OCI-LY7 (cell line): ENCODE measurements at regions not wholly inside any gene's neighbourhood (a gene's known extent, or its start where the extent isn't known, plus 50 kb on each side); places are given as distances from the start of the nearest gene placed in this dataset.

Source experiments
- BruUV-seq: library from RNA; stranded (reverse); fragments of 400-500 nt; replicated peaks from 2 replicates; lab custom pipeline; 2021; lab: Mats Ljungman, UMichigan
- CTCF ChIA-PET: fragments of 300-600 bp; sonication (Branson Sonifier 250); formaldehyde crosslinking; loops from one replicate; lab custom pipeline; 2022; ENCODE audit warnings: antibody characterized with exemption; ENCODE audit not compliant: unreplicated experiment; lab: Charles Lee
- POLR2A ChIA-PET: fragments of 300-600 bp; sonication (Branson Sonifier 250); formaldehyde crosslinking; loops from one replicate; lab custom pipeline; 2022; ENCODE audit warnings: antibody characterized with exemption; lab: Charles Lee
- DNase-seq: peaks from one replicate; pipeline ENCODE4 v3.0.0-alpha.2; 2015; ENCODE audit warnings: low spot score
- H2AFZ ChIP-seq: fragments of 200-600 bp; sonication (generic), shearing (Covaris generic); 2 replicates; pipeline ENCODE4 v1.6.1; 2014; ENCODE audit warnings: mild to moderate bottlenecking, antibody characterized with exemption, low read length, moderate library complexity
- H3K27ac ChIP-seq: fragments of 200-600 bp; sonication (generic); 2 replicates; pipeline ENCODE4 v1.5.1; 2014; ENCODE audit warnings: mixed run types, low read depth, mild to moderate bottlenecking, moderate library complexity, low read length, inconsistent platforms; ENCODE audit not compliant: poor library complexity, severe bottlenecking
- H3K36me3 ChIP-seq: fragments of 200-600 bp; sonication (generic); 2 replicates; pipeline ENCODE4 v1.6.1; 2014; ENCODE audit warnings: mild to moderate bottlenecking, antibody characterized with exemption, low read length, moderate library complexity, mixed read lengths; ENCODE audit not compliant: insufficient read depth
- H3K4me1 ChIP-seq: fragments of 200-600 bp; sonication (generic); 2 replicates; pipeline ENCODE4 v1.5.1; 2014; ENCODE audit warnings: mild to moderate bottlenecking, low read length; ENCODE audit not compliant: insufficient read depth, poor library complexity, severe bottlenecking
- H3K4me2 ChIP-seq: fragments of 200-600 bp; sonication (generic); 2 replicates; pipeline ENCODE4 v1.6.1; 2014; ENCODE audit warnings: mild to moderate bottlenecking, low read length
- H3K4me3 ChIP-seq: fragments of 200-600 bp; sonication (generic); 2 replicates; pipeline ENCODE4 v1.5.1; 2014; ENCODE audit warnings: mild to moderate bottlenecking, low read depth, low read length; ENCODE audit not compliant: poor library complexity, severe bottlenecking
- H3K79me2 ChIP-seq: fragments of 200-600 bp; sonication (generic); 2 replicates; pipeline ENCODE4 v1.6.1; 2016; ENCODE audit warnings: low read depth, mild to moderate bottlenecking, low read length, moderate library complexity, mixed read lengths; ENCODE audit not compliant: insufficient read depth
- H3K9me2 ChIP-seq: fragments of 200-600 bp; sonication (generic); 2 replicates; pipeline ENCODE4 v1.6.1; 2016; ENCODE audit warnings: mild to moderate bottlenecking, low read length, mixed read lengths; ENCODE audit not compliant: insufficient read depth
- H3K9me3 ChIP-seq: fragments of 200-600 bp; sonication (generic); 2 replicates; pipeline ENCODE4 v1.6.1; 2014; ENCODE audit warnings: mild to moderate bottlenecking, mixed run types, low read length, mixed read lengths
- H4K20me1 ChIP-seq: fragments of 200-600 bp; sonication (generic); 2 replicates; pipeline ENCODE4 v1.6.1; 2014; ENCODE audit warnings: mild to moderate bottlenecking, antibody characterized with exemption, low read length, moderate library complexity, mixed read lengths; ENCODE audit not compliant: insufficient read depth
- CTCF ChIP-seq: fragments of 200-600 bp; sonication (generic); conservative IDR thresholded peaks from 2 replicates; pipeline ENCODE4 v1.5.1; 2014; ENCODE audit warnings: mild to moderate bottlenecking, antibody characterized with exemption, low read length, moderate library complexity, mixed read lengths
- EZH2phosphoT487 ChIP-seq: fragments of 200-600 bp; sonication (generic); IDR thresholded peaks from 2 replicates; pipeline ENCODE4 v1.6.1; 2018; ENCODE audit warnings: low read depth, borderline replicate concordance, mild to moderate bottlenecking, mixed run types, antibody characterized with exemption, low read length, moderate library complexity, mixed read lengths
- intact Hi-C: fragments of 100-400 bp; cut with micrococcal nuclease; formaldehyde crosslinking; loops from one replicate; pipeline ENCODE4 v1.10.0; 2022; ENCODE audit not compliant: unreplicated experiment

GRCh38 chrX:150201391-150201790 lies 161.7 kb upstream of the MAMLD1 start:
- H3K9me3 ChIP-seq = no peaks in the 10 kb centered on the region
- intact Hi-C loops = no loop called here
- CTCF ChIA-PET = no interaction called here

GRCh38 chrX:150201841-150202240 lies 161.3 kb upstream of the MAMLD1 start:
- no peaks in the 10 kb centered on the region for H3K9me2 ChIP-seq
- H3K36me3 ChIP-seq = no peaks in the 10 kb centered on the region
- no peaks in the 10 kb centered on the region for H4K20me1 ChIP-seq
- no peaks in the 10 kb centered on the region for H3K79me2 ChIP-seq
- POLR2A ChIA-PET = no interaction called here
- H3K27ac ChIP-seq = no peak overlapping the region
- no peaks in the 10 kb centered on the region for H3K4me1 ChIP-seq
- no TSS peak for BruUV-seq
- CTCF ChIA-PET = no interaction called here
- H3K9me3 ChIP-seq = no peaks in the 10 kb centered on the region
- H2AFZ ChIP-seq = no peak overlapping the region
- no peak for TF ChIP-seq EZH2phosphoT487
- TF ChIP-seq CTCF = no peak
- intact Hi-C loops = no loop called here
- DNase-seq = no peak
- H3K4me2 ChIP-seq = no peak overlapping the region
- no peak overlapping the region for H3K4me3 ChIP-seq

More at GRCh38 chrX:150201391-150201790, 161.7 kb upstream of the MAMLD1 start:
- Histone ChIP-seq H3K27ac (no peak overlapping the region), H3K36me3 (no peaks in the 10 kb centered on the region), H3K4me1 (no peaks in the 10 kb centered on the region), H4K20me1 (no peaks in the 10 kb centered on the region), H3K9me2 (no peaks in the 10 kb centered on the region), H3K4me3 (no peak overlapping the region), H3K4me2 (no peak overlapping the region), H3K79me2 (no peaks in the 10 kb centered on the region), H2AFZ (no peak overlapping the region)
- TF ChIP-seq EZH2phosphoT487 (no peak), CTCF (no peak)
- BruUV-seq = no TSS peak
- DNase-seq = no peak
- POLR2A ChIA-PET = no interaction called here

- H3K4me2 ChIP-seq = no peak overlapping the region
- intact Hi-C loops = no loop called here
- no peaks in the 10 kb centered on the region for H3K9me3 ChIP-seq
- H3K27ac ChIP-seq = no peak overlapping the region
- no TSS peak for BruUV-seq
- H3K4me3 ChIP-seq = no peak overlapping the region
- no peak for TF ChIP-seq CTCF
- no peaks in the 10 kb centered on the region for H3K9me2 ChIP-seq
- ChIA-PET CTCF (no interaction called here), POLR2A (no interaction called here)
- H4K20me1 ChIP-seq = no peaks in the 10 kb centered on the region
- no peaks in the 10 kb centered on the region for H3K4me1 ChIP-seq
- no peaks in the 10 kb centered on the region for H3K36me3 ChIP-seq
- DNase-seq = no peak
- no peaks in the 10 kb centered on the region for H3K79me2 ChIP-seq
- H2AFZ ChIP-seq = no peak overlapping the region
These were observed 160.4 kb upstream of the MAMLD1 start for GRCh38 chrX:150202641-150203247.
